Islet of Langerhans (tissue), 1 donor: ENCODE measurements at regions not wholly inside any gene's neighbourhood (a gene's known extent, or its start where the extent isn't known, plus 50 kb on each side); places are given as distances from the start of the nearest gene placed in this dataset.
A peak's percentile ranks its signal among the peaks of the same experiment; 100 is the strongest.

Experiments used
- FAIRE-seq: peaks from one replicate; lab custom pipeline; 2011; peaks lifted over from hg19 to GRCh38; lab: Jason Lieb, UNC

GRCh38 chr13:34628209-34628682 lies 313.8 kb upstream of the NBEA start:
- no peak for FAIRE-seq

DNA sequence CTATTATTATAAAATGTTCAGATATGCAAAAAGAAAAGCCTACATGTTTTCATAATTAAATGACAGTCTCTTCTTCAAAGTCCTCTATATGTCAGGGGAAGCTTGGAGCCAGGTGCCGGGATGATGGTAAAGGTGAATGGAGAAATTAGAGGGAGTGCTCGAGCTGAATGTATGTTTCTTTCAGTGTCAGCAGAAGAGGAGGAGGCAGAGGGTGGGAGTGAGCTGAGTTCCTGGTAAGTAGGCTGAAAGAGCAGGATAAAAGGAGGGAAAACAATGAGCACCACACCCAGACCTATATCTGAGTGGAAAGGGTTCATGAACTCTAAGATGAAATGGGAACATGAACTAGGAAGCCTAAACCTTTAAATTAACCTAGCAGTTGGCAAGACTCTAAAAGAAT lies 307.6 kb upstream of the NBEA start:
- no peak for FAIRE-seq

GRCh38 chr13:34637138-34637537 lies 304.9 kb upstream of the NBEA start:
- FAIRE-seq, result peak; percentile 51

GRCh38 chr13:34637636-34638035 lies 304.4 kb upstream of the NBEA start:
- FAIRE-seq, result no peak

DNA sequence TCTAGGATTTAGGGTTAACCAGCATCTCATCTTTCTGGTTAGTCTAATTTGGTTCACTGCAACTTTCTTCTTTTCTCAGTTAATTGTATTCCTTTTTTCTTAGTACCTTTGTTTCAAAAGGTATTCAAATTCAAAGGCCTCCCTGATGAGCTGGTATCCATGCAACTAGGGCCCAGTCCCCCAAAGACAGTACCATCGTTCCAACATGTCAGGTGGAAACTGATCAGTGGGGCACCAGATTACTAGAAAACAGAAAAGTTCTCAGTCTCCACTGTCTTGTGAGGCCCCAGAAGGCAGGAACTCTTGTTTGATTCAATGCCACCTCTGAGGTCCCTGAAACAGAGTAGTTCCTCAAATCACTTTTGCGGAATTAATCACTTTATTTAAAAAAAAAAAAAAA lies 303.2 kb upstream of the NBEA start:
- FAIRE-seq, result no peak

- no peak for FAIRE-seq
Measured at GRCh38 chr13:34640179-34640992, 301.7 kb upstream of the NBEA start.

- no peak for FAIRE-seq
Measured at GRCh38 chr13:34640993-34641330, 301.1 kb upstream of the NBEA start.

GRCh38 chr13:34647379-34648150 lies 294.5 kb upstream of the NBEA start:
- FAIRE-seq, result no peak

DNA sequence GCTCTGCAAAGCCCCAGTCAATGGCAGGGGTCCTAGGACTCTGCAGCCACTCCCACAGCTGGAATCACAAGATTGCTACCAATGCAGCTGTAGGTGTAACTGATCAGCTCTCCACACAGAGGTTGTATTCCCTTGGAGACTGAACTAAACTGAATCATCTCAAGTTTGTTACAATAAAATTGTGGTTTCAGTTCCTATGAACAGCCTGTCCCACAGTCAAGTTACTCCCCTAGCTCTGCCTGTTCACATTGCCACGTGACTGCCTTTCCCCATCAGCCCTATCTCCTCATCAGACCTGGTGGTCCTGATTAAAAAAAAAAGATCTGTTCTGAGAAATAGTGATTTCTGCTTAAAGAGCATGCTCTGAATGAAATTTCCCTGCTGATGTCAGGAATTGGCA lies 287.9 kb upstream of the NBEA start:
- FAIRE-seq, result no peak

- no peak for FAIRE-seq
Measured at GRCh38 chr13:34654647-34655046, 287.4 kb upstream of the NBEA start.

- FAIRE-seq, result no peak
Measured at GRCh38 chr13:34655554-34655953, 286.5 kb upstream of the NBEA start.

GRCh38 chr13:34657716-34658115 lies 284.4 kb upstream of the NBEA start:
- no peak for FAIRE-seq

DNA sequence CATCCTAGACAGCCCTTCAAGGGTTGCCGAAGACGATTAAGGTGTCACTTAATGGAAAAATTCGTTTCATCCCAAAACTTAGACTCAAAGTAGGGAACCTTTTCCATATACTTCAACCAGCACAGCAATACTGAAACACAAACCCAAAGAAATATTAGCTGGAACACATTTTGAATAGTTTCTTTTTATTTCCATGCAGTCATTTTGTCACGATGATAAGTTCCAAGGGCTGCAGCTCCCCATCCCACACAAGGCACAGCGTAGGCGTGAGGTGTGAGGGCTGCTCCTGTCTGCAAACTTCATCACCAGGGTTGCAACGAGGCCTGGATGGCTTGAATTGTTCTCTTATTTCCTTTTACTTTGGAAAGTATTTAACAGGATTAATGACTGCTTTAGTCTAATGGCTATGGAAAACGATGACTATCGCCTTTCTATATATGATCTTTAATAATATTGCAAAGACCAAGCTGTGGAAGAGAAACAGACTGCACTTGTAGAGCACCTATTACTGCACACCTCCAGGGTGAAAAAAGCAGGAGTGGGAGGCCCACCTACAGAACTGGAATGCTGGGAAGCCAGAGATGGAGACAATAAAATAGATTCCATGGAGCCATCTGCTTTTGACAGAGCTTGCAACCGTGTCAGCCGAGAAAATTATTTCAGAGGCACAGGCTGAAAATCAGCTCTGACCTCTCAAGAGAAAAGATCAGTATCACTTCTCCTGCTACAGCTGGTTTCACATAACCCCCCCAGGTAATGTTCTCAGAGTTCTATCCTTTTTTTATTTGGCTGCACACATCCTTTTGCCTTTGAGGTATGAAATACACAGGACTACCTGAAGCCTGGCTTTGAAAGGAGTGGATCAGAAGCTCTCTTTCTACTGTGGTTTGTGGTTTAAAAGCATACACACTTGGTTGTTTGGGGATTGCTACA lies 274.5 kb upstream of the NBEA start:
- FAIRE-seq, result no peak

DNA sequence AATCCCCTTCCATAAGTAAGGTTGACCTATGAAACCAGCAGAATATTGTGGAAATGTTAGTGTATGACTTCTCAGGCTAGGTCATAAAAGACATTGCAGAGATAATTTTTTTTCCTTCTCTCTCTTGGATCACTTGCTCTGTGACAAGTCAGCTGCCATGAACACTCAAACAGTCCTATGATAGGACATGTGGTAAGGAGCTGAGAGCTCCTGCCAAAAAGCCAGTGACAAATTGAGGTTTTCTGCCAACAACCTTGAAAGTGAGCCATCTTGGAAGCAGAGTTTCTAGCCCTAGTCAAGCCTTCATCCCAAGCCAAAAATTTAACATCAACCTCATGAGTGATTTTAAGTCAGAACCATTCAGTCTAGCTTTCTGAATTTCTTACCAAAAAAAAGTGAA lies 270.9 kb upstream of the NBEA start:
- FAIRE-seq, result no peak

DNA sequence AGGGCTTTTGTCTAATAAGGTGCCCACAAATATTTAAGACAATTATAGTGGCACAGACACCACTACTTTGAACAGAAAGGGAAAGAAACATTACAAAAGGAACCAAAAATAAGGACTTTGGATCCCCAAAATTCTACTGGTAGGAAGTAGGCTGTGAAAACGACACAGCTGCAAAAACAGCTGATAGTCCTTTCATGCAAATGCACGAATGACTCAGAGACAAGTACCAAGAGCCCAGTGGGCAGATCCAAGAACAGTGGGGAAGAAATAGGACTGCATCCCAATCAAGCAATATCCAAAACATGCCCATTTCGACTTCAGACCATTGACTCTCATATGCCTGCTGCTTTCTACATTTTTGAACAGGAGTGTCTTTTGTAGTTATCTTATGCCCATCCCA lies 269.4 kb upstream of the NBEA start:
- no peak for FAIRE-seq

DNA sequence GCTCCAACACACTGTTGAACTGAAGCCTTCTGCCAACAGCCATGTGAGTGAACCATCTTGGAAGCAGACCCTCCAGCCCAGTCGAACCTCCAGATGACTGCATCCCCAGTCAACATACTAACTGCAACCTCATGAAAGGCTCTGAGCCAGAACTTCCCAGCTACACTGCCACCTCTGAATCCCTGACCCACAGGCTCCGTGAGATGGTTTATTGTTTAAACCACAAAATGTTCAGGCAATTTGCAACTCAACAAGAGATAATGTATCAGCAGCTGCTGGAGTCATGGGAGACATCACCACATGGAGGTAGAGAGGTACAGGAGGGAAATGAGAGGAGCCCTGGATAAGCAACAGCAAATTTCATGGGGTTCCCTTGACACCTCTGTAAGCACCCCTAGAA lies 266.4 kb upstream of the NBEA start:
- FAIRE-seq, result no peak

DNA sequence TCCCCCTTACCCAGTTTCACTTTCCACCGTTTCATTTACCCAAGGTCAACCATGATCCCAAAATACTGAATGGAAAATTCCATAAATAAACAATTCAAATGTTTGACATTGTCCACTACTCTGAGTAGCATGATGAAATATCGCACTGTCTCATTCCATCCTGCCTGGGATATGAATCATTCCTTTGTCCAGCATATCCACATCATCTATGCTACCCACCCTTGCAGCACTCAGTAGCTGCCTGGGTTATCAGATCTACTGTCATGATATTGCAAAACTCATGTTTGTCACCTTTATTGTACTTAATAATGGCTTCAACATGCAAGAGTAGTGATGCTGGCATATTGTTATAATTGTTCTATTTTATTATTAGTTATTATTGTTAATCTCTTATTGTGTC lies 263.9 kb upstream of the NBEA start:
- no peak for FAIRE-seq

- FAIRE-seq, result peak; percentile 5
Measured at GRCh38 chr13:34681405-34681955, 260.6 kb upstream of the NBEA start.

GRCh38 chr13:34695063-34695462 lies 247.0 kb upstream of the NBEA start:
- no peak for FAIRE-seq

DNA sequence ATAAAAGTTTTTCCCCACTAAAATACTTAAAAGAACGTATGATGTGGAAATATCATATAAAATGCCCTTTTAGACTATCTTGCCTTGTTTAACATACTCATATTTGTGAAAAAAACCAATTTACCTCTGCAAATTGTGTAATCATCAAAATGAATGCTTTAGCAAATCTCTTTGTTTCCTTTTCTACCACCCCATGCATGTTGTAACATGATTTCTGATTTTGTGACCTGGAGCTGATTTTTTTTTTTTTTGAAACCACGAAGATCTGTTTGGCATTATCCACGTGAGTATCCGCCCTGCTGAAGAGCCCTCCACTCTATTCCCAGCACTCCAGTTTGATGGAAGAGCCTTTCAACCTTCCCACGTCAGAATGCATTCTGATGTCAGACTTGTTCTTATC lies 245.8 kb upstream of the NBEA start:
- FAIRE-seq, result no peak

DNA sequence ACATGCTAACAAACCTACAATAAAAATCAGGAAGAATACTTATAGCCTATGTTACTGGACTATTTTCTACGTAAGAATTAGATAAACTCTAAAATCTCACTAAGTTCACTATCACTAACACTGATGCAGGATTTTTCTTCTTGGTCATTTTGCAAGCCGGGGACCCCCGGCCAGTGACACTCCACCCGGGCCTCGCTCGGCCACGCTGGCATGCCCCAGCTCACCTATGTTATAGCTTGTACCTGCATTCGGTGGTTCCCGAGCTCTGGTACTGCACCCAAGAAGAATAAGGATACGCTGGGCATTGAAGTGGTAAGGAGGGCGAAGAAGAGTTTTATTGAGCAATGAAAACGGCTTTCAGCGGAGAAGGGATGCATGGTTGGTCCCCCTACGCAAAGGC lies 245.3 kb upstream of the NBEA start:
- no peak for FAIRE-seq

DNA sequence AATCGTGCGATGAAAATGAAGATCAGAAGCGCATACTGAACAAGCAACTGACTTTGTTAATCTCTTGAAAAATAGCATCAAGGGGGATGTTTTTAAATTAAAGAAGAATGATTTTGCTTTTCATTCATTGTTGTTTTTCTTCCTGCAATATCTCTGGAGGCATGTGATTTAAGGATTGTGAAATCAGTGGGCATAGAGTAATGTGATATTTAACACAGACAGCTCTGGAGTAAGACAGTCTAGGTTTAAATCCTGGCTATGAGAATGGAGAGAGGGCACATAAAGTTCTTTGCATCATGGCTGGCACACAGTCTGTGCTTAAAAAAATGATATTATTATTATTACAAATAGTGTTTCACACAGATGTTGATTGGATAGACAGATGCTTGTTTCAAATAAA lies 243.1 kb upstream of the NBEA start:
- FAIRE-seq, result peak; percentile 71
